NCI-H446 (cell line): ENCODE measurements at regions not wholly inside any gene's neighbourhood (a gene's known extent, or its start where the extent isn't known, plus 50 kb on each side); places are given as distances from the start of the nearest gene placed in this dataset.
A peak's percentile ranks its signal among the peaks of the same experiment; 100 is the strongest.

Experiments used
- DNase-seq, 2 experiments: peaks; one replicate each; lab custom pipeline; 2025; lab: John Stamatoyannopoulos, UW

- DNase-seq: no peak
Measured at GRCh38 chr15:59953392-59953883, 50.7 kb upstream of the FOXB1 start.

- DNase-seq: no peak
Measured at GRCh38 chr15:59952960-59953359, 51.2 kb upstream of the FOXB1 start.

GRCh38 chr15:59950603-59951388 lies 53.3 kb upstream of the FOXB1 start:
- DNase-seq: no peak

- no peak for DNase-seq
Measured at GRCh38 chr15:59948924-59949613, 55.0 kb upstream of the FOXB1 start.

- no peak for DNase-seq
Measured at GRCh38 chr15:59946084-59946483, 58.0 kb upstream of the FOXB1 start.

GRCh38 chr15:59945036-59945435 lies 59.1 kb upstream of the FOXB1 start:
- no peak for DNase-seq

- DNase-seq: no peak
Measured at GRCh38 chr15:59941612-59942011, 62.5 kb upstream of the FOXB1 start.

GRCh38 chr15:59940928-59941327 lies 63.2 kb upstream of the FOXB1 start:
- DNase-seq: no peak

- no peak for DNase-seq
Measured at GRCh38 chr15:59940456-59940855, 63.7 kb upstream of the FOXB1 start.

GRCh38 chr15:59936741-59937140 lies 67.4 kb upstream of the FOXB1 start:
- DNase-seq: peak in 1 of 2 experiments; percentile 32

- DNase-seq: no peak
Measured at GRCh38 chr15:59933607-59934006, 70.5 kb upstream of the FOXB1 start.

GRCh38 chr15:59931646-59932261 lies 72.4 kb upstream of the FOXB1 start:
- no peak for DNase-seq

- no peak for DNase-seq
Measured at GRCh38 chr15:59924812-59925522, 79.1 kb upstream of the FOXB1 start.

GRCh38 chr15:59924096-59924495 lies 80.0 kb upstream of the FOXB1 start:
- no peak for DNase-seq

- DNase-seq: no peak
Measured at GRCh38 chr15:59923508-59923907, 80.6 kb upstream of the FOXB1 start.

- DNase-seq: no peak
Measured at GRCh38 chr15:59918994-59919951, 84.8 kb upstream of the FOXB1 start.

GRCh38 chr15:59917504-59918157 lies 86.5 kb upstream of the FOXB1 start:
- DNase-seq: peak in 1 of 2 experiments; percentile 57

- no peak for DNase-seq
Measured at GRCh38 chr15:59906046-59906445, 98.1 kb upstream of the FOXB1 start.

- no peak for DNase-seq
Measured at GRCh38 chr15:59905176-59905575, 98.9 kb upstream of the FOXB1 start.

GRCh38 chr15:59904450-59905135 lies 99.5 kb upstream of the FOXB1 start:
- DNase-seq: no peak
